ENCODE measurements at regions not wholly inside any gene's neighbourhood (a gene's known extent, or its start where the extent isn't known, plus 50 kb on each side); places are given as distances from the start of the nearest gene placed in this dataset.

DNA sequence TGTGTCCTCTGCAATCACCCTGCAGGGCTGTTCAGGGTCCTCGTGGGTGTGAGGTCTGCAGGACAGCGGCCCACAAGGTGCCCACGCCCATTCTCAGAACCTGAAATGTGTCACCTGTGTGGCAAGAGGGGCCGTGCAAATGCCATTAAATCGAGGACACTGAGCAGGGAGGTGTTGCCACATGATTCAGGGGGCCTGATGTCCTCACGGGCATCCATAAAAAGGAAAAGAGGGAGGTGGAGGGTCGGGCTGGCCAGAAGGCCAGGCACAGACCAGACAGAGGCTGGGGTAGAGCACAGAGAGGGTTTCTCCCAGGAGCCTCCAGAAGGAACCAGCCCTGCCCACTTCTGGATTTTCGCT lies 239.6 kb downstream of the ERMARD start:
- Histone ChIP-seq H3K9me3 (ENCODE audit: insufficient read depth, low read length) (no peaks in the 10 kb centered on the region), H3K4me3 (ENCODE audit: insufficient read length, low read depth) (no peak overlapping the region), H3K4me1 (ENCODE audit: insufficient read depth, insufficient read length) (peaks cover 5% of the 10 kb centered on the region), H3K9ac (ENCODE audit: insufficient read length, low read depth) (no peak overlapping the region), H3K36me3 (ENCODE audit: insufficient read depth, insufficient read length, low read length) (no peaks in the 10 kb centered on the region), H3K27me3 (ENCODE audit: insufficient read depth, insufficient read length) (no peaks in the 10 kb centered on the region)
- TF ChIP-seq SUZ12 (IDR thresholded peaks at IDR 0.05; ENCODE audit: extremely low read depth, insufficient read depth, insufficient read length) = no peak
- TF ChIP-seq YY1 (IDR thresholded peaks at IDR 0.05; ENCODE audit: insufficient read depth, insufficient read length) = no peak
- TF ChIP-seq ZNF274 (IDR thresholded peaks at IDR 0.05; ENCODE audit: low read depth, low read length) = no peak
- DNase-seq (ENCODE audit: low read depth, low spot score) = no peak

DNA sequence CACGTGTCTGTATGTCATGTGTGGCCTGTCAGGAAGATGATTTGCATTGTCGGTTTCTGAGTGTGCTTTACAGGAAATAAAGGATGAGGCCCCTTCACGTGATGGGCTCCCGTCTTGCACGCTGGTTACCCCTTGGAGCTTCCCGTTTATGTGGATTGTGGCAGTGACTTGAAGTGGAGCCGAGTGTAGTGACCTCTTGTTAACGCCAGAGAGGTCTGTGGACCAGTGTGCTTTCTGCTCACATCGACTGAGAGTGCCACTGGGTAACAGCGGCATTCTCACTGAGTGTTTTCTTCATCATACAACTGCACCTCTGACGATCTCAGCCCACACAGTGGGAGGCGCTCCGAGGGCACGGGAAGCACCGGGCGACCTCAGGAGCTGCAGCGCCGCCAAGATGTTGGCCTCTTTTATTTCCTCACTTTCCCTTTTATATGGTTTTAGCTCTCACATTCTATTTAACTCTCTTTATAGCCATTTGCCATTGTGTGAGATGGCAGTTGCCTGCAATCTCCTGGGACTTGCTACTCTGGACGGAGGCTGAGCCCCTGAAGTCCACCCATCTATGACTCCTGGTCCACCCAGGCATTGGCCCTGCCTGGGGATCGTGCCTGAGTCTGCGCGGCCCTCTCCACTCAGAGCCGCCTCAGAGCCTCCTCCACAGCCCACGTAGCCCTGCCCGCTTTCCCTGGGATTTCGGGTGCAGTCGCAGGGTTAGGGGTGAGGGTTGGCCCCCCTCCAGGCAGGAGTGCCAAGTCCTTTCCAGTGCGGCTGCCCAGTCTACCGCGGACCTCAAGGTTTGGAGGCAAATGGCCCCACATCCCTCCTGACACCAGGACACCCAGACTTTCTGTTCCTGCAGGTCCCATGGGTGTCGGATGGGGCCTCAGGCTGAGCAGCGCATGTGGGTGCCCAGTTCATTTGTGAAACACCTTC lies 238.9 kb downstream of the ERMARD start:
- peaks cover 5% of the 10 kb centered on the region for H3K4me1 ChIP-seq (ENCODE audit: insufficient read depth, insufficient read length)
- no peaks in the 10 kb centered on the region for H3K9me3 ChIP-seq (ENCODE audit: insufficient read depth, low read length)
- no peak overlapping the region for H3K4me3 ChIP-seq (ENCODE audit: insufficient read length, low read depth)
- no peak for DNase-seq (ENCODE audit: low read depth, low spot score)
- H3K36me3 ChIP-seq (ENCODE audit: insufficient read depth, insufficient read length, low read length) = no peaks in the 10 kb centered on the region
- TF ChIP-seq ZNF274 (IDR thresholded peaks at IDR 0.05; ENCODE audit: low read depth, low read length) = no peak
- no peak for TF ChIP-seq YY1 (IDR thresholded peaks at IDR 0.05; ENCODE audit: insufficient read depth, insufficient read length)
- no peak for TF ChIP-seq SUZ12 (IDR thresholded peaks at IDR 0.05; ENCODE audit: extremely low read depth, insufficient read depth, insufficient read length)
- no peaks in the 10 kb centered on the region for H3K27me3 ChIP-seq (ENCODE audit: insufficient read depth, insufficient read length)
- no peak overlapping the region for H3K9ac ChIP-seq (ENCODE audit: insufficient read length, low read depth)

DNA sequence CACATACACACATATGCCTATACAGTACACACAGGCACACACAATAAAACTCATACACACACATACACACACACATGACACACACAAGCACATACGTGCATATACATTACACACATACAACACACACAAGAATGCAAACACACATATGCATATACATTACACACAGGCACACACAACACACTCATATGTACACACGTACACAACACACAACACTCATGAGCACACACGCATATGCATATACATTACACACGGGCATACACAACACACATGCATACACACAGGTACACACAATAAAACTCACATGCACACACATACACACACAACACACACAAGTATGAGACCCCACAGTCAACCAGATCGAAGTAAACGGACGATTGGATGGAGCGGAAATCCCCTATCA lies 238.2 kb downstream of the ERMARD start:
- H3K9ac ChIP-seq (ENCODE audit: insufficient read length, low read depth) = no peak overlapping the region
- no peaks in the 10 kb centered on the region for H3K9me3 ChIP-seq (ENCODE audit: insufficient read depth, low read length)
- no peaks in the 10 kb centered on the region for H3K36me3 ChIP-seq (ENCODE audit: insufficient read depth, insufficient read length, low read length)
- no peak for TF ChIP-seq YY1 (IDR thresholded peaks at IDR 0.05; ENCODE audit: insufficient read depth, insufficient read length)
- TF ChIP-seq ZNF274 (IDR thresholded peaks at IDR 0.05; ENCODE audit: low read depth, low read length) = no peak
- TF ChIP-seq SUZ12 (IDR thresholded peaks at IDR 0.05; ENCODE audit: extremely low read depth, insufficient read depth, insufficient read length) = no peak
- peaks cover 5% of the 10 kb centered on the region for H3K4me1 ChIP-seq (ENCODE audit: insufficient read depth, insufficient read length)
- no peak for DNase-seq (ENCODE audit: low read depth, low spot score)
- H3K4me3 ChIP-seq (ENCODE audit: insufficient read length, low read depth) = no peak overlapping the region
- H3K27me3 ChIP-seq (ENCODE audit: insufficient read depth, insufficient read length) = no peaks in the 10 kb centered on the region

DNA sequence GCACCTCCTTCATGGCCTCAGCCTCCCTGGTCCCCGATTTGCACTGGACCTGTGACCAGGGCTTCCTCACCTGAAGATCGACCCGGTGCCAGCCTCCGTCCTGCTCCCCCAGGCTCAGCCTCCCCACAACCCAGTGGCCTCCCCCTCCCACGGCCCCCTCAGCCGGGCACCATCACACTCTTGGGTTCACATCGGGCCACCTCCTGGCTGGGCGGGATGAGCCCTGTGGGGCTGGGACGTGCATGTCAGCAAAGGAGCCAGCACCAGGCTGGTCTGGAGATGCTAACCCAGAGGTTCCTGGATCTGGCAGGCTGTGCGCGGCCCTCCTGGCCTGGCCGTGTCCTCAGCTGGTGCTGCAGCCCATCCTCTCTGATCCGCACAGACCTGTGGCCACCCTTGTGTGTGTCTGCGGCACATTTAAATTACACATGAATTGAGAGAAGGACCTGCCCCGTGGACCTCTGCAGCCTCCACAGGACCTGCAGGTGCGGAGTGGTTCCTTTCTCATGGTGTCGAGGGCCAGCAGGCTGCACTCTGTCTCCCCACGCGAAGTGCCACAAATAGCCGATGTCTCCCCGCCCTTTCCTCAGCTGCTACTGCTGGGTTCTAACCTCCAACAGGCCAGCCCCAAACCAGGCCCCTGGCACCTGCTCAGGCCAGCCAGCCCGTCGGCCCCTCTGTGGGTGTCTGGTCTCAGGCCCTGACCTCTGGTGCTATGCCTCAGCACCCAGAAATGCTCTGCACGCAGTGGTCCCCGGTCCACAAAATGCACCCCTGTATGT lies 237.5 kb downstream of the ERMARD start:
- Histone ChIP-seq H3K4me1 (ENCODE audit: insufficient read depth, insufficient read length) (peaks cover under 1% of the 10 kb centered on the region), H3K9me3 (ENCODE audit: insufficient read depth, low read length) (no peaks in the 10 kb centered on the region), H3K36me3 (ENCODE audit: insufficient read depth, insufficient read length, low read length) (no peaks in the 10 kb centered on the region), H3K27me3 (ENCODE audit: insufficient read depth, insufficient read length) (no peaks in the 10 kb centered on the region), H3K4me3 (ENCODE audit: insufficient read length, low read depth) (no peak overlapping the region), H3K9ac (ENCODE audit: insufficient read length, low read depth) (no peak overlapping the region)
- TF ChIP-seq SUZ12 (IDR thresholded peaks at IDR 0.05; ENCODE audit: extremely low read depth, insufficient read depth, insufficient read length) (no peak), YY1 (IDR thresholded peaks at IDR 0.05; ENCODE audit: insufficient read depth, insufficient read length) (no peak), ZNF274 (IDR thresholded peaks at IDR 0.05; ENCODE audit: low read depth, low read length) (no peak)
- DNase-seq (ENCODE audit: low read depth, low spot score) = no peak

DNA sequence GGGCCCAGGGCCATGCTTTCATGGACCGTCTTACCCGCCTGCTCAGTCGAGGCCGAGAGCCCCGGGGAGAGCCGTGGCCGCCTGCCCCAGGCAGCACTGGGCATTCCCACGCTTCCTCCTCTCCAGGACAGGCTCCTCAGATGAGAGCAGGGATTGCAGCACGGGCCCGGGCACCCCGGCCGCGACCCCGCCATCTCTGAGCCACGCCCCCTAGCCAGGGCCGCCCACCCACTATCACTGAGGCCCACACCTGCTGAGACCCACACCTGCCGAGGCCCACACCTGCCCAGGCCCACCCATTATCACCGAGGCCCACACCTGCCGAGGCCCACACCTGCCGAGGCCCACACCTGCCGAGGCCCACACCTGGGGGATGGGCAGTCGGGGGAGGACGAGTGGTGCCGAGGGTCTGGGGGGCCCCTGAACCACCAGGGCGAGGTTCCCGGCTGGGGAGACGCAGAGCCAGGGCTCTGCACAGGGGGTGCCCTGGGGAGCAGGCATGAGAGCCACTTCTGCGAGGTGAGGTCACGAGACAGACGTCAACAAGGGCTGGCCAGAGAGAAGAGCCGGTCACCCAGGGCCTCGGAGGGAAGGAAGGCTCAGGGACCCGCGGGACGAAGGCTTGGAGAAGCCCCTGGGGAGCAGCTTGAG lies 235.6 kb downstream of the ERMARD start:
- TF ChIP-seq SUZ12 (IDR thresholded peaks at IDR 0.05; ENCODE audit: extremely low read depth, insufficient read depth, insufficient read length) (no peak), ZNF274 (IDR thresholded peaks at IDR 0.05; ENCODE audit: low read depth, low read length) (no peak), YY1 (IDR thresholded peaks at IDR 0.05; ENCODE audit: insufficient read depth, insufficient read length) (no peak)
- Histone ChIP-seq H3K4me1 (ENCODE audit: insufficient read depth, insufficient read length) (no peaks in the 10 kb centered on the region), H3K36me3 (ENCODE audit: insufficient read depth, insufficient read length, low read length) (no peaks in the 10 kb centered on the region), H3K4me3 (ENCODE audit: insufficient read length, low read depth) (no peak overlapping the region), H3K9me3 (ENCODE audit: insufficient read depth, low read length) (no peaks in the 10 kb centered on the region), H3K9ac (ENCODE audit: insufficient read length, low read depth) (no peak overlapping the region), H3K27me3 (ENCODE audit: insufficient read depth, insufficient read length) (no peaks in the 10 kb centered on the region)
- no peak for DNase-seq (ENCODE audit: low read depth, low spot score)

DNA sequence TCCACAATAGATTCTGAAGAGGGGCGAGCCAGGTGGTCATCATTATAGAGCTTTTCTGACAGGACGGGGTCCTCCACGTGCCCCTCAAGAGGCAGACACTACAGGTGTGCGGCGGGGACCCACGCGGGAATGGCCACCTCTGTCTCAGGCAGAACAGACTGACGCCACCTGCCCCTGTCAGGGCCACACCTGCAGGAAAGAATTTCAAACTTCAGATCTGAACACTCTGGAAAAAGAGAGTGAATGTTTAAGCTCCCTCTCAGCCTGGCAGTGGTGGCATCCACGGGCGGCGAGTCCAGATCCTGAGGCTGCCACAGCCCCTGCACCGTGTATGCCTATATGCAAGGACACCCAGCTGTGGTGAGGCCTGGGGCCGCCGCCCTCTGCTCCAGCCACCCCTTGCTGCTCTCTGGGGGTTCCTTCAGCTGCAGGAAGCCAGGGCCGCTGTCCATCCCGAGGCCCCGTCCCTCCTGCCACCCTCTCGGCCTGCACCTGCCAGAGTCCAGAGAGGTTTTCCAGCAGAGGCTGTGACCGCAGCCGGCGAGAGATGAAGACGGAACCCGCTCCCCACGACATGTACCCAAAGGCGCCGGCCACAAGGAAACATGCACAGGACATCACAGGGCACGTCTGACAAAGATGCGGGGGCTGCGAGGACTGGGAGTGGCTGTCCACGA lies 234.9 kb downstream of the ERMARD start:
- TF ChIP-seq SUZ12 (IDR thresholded peaks at IDR 0.05; ENCODE audit: extremely low read depth, insufficient read depth, insufficient read length) (no peak), ZNF274 (IDR thresholded peaks at IDR 0.05; ENCODE audit: low read depth, low read length) (no peak), YY1 (IDR thresholded peaks at IDR 0.05; ENCODE audit: insufficient read depth, insufficient read length) (no peak)
- DNase-seq (ENCODE audit: low read depth, low spot score) = no peak
- no peaks in the 10 kb centered on the region for H3K27me3 ChIP-seq (ENCODE audit: insufficient read depth, insufficient read length)
- H3K9me3 ChIP-seq (ENCODE audit: insufficient read depth, low read length) = no peaks in the 10 kb centered on the region
- H3K36me3 ChIP-seq (ENCODE audit: insufficient read depth, insufficient read length, low read length) = no peaks in the 10 kb centered on the region
- no peak overlapping the region for H3K4me3 ChIP-seq (ENCODE audit: insufficient read length, low read depth)
- H3K9ac ChIP-seq (ENCODE audit: insufficient read length, low read depth) = no peak overlapping the region
- H3K4me1 ChIP-seq (ENCODE audit: insufficient read depth, insufficient read length) = no peaks in the 10 kb centered on the region

All from NT2/D1 (cell line).